Thyroid gland (tissue), 4 donors: ENCODE measurements at regions not wholly inside any gene's neighbourhood (a gene's known extent, or its start where the extent isn't known, plus 50 kb on each side); places are given as distances from the start of the nearest gene placed in this dataset.

ENCODE experiments used
- DNase-seq, 2 donors: peaks; one replicate each; pipeline ENCODE4 v3.0.0-alpha.2; 2019
- H3K27ac ChIP-seq, 3 donors: fragments of 200-600 bp; sonication (generic); 1 replicate in 2 of 3; 2 replicates in 1 of 3; pipeline ENCODE4 v1.5.1; 2016 to 2019; ENCODE audit warnings: mild to moderate bottlenecking in 1 of 3, moderate library complexity in 1 of 3
- H3K27me3 ChIP-seq: fragments of 200-600 bp; sonication (generic); one replicate; pipeline ENCODE4 v1.5.1; 2019
- H3K36me3 ChIP-seq, 2 donors: fragments of 200-600 bp; sonication (generic); one replicate each; pipeline ENCODE4 v1.5.1; 2016 to 2019
- H3K4me1 ChIP-seq, 2 donors: fragments of 200-600 bp; sonication (generic); one replicate each; pipeline ENCODE4 v1.5.1; 2017 to 2019
- H3K4me3 ChIP-seq, 3 donors: fragments of 200-600 bp; sonication (generic); replicated peaks in 1 of 3; 1 replicate in 2 of 3; 2 replicates in 1 of 3; pipeline ENCODE4 v1.5.1; 2016; ENCODE audit warnings: mild to moderate bottlenecking in 1 of 3
- H3K9me3 ChIP-seq: fragments of 200-600 bp; sonication (generic); one replicate; pipeline ENCODE4 v1.5.1; 2017
- POLR2A ChIP-seq, 2 donors: fragments of 450-650 bp; IDR thresholded peaks; one replicate each; pipeline ENCODE4 v1.6.1; 2017; ENCODE audit warnings: antibody characterized with exemption in 2 of 2, mild to moderate bottlenecking in 2 of 2, moderate library complexity in 1 of 2
- WGBS, 2 donors: methylation state at CpG; one replicate each; pipeline ENCODE4 v1.1.5; 2017; 5-methylcytosine and 5-hydroxymethylcytosine counted together
- intact Hi-C: fragments of 100-400 bp; cut with DNase I; formaldehyde crosslinking; loops from one replicate; pipeline ENCODE4 v1.15.1; 2023
- TF ChIP-seq, protein P1 (sequence below), 6 experiments: fragments of 200-600 bp in 3 of 6; fragments of 450-650 bp in 3 of 6; sonication (generic) in 3 of 6; IDR thresholded peaks; one replicate each; pipeline ENCODE4 v1.5.1; 2016 to 2019; ENCODE audit warnings: antibody characterized with exemption in 6 of 6, mild to moderate bottlenecking in 2 of 6, inconsistent platforms in 1 of 6, moderate library complexity in 1 of 6

DNA sequence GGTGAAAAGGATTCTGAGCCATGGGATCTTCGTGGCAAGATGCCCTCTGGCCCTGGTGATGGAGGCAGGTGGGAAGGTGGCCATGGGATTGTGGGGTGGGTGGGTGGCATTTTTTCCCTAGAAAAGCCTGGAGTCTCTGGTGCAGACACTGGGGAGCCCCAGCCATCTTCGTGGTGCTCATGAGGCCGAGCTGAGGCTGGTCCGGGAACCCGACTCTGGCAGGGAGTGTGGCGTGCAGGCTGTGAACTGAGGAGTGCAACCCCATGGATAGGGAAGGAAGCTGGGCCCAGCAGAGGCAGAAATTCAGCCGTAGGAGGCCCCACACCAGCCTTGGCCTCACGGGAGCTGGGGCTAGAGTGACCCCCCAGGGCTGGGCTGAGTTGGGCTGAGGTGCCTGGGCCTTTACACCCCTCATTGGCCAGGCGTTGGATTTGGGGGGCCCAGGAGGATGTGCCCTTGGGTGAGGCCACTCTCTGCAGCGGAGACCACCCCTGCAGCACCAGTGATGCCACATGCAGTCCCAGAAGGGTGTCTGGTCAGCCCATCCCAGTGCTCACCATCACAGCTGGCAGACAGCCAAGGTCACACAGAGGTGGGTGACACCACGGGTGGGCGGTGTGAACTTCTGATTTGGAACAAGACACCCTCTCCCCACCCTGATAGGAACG, 115.6 kb upstream of the HDAC4 start:
- Histone ChIP-seq H3K36me3 (no peaks in the 10 kb centered on the region), H3K27ac (no peak overlapping the region), H3K4me3 (no peak overlapping the region), H3K4me1 (no peaks in the 10 kb centered on the region), H3K27me3 (no peaks in the 10 kb centered on the region), H3K9me3 (no peaks in the 10 kb centered on the region)
- no peak for DNase-seq
- 82 to 83% methylated on average over 12 to 13 of the region's 13 CpGs for WGBS, 2 donors
- TF ChIP-seq, protein P1, sequence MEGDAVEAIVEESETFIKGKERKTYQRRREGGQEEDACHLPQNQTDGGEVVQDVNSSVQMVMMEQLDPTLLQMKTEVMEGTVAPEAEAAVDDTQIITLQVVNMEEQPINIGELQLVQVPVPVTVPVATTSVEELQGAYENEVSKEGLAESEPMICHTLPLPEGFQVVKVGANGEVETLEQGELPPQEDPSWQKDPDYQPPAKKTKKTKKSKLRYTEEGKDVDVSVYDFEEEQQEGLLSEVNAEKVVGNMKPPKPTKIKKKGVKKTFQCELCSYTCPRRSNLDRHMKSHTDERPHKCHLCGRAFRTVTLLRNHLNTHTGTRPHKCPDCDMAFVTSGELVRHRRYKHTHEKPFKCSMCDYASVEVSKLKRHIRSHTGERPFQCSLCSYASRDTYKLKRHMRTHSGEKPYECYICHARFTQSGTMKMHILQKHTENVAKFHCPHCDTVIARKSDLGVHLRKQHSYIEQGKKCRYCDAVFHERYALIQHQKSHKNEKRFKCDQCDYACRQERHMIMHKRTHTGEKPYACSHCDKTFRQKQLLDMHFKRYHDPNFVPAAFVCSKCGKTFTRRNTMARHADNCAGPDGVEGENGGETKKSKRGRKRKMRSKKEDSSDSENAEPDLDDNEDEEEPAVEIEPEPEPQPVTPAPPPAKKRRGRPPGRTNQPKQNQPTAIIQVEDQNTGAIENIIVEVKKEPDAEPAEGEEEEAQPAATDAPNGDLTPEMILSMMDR (IDR thresholded peaks at IDR 0.05) = no peak
- no peak for TF ChIP-seq POLR2A (IDR thresholded peaks at IDR 0.05)
- intact Hi-C loops = no loop called here

DNA sequence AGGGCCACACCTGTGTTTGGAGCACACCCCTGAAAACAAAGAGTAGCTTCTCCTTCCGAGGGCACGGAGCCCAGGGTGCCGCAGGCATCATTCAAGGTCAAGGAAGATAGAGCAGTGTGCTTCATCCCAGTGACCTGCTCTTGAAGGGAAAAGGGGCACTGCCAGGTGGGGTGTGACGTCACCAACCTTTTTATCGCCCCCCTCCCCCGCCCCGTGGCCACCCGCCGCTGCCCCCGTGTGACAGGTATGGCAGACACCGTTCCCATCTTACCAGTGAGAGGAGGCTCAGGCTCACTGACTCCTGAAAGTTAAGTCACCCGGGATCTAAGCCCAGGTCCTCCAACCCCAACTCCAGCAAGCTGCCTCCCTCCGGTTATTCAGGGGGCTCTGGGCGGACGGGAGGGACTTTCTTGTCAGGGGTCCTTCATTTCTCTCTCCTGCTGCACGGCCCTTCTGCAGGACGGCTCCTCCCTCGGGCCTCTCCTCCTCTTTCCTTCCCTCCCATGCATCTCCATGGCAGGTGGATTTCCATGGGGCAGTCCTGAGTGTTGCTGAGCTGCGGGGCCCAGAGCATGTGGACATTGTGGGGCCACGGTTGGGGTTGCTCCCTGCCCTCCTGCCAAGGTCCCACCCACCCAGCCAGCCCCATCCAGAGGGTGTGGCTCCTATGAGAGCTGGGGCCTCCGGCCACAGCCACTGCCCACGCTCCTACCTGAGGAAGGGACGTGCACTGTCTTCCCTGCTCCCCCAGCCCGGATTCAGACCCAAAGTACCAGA, 114.1 kb upstream of the HDAC4 start:
- intact Hi-C loops = no loop called here
- WGBS, 2 donors = 68 to 69% methylated on average over 13 to 24 of the region's 24 CpGs
- Histone ChIP-seq H3K27me3 (no peaks in the 10 kb centered on the region), H3K27ac (no peak overlapping the region), H3K36me3 (no peaks in the 10 kb centered on the region), H3K4me3 (no peak overlapping the region), H3K4me1 (no peaks in the 10 kb centered on the region), H3K9me3 (no peaks in the 10 kb centered on the region)
- TF ChIP-seq, protein P1 (IDR thresholded peaks at IDR 0.05) = no peak
- no peak for TF ChIP-seq POLR2A (IDR thresholded peaks at IDR 0.05)
- no peak for DNase-seq

DNA sequence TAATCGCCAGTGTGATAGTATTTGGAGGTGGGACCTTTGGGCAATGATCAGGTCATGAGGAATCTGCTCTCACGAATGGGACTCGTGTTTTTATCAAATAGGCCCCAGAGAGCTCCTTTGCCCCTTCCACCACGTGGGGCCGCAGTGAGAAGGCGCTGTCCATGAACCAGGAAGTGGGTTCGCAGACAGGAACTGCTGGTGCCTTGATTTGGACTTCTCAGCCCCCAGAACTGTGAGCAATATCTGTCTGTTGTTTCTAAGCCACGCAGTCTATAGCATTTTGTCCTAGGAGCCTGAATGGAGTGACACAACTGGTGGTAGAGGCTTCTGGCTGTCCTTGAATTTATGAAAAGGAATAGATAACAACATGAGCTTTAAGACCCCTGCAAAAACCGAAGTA, 111.2 kb upstream of the HDAC4 start:
- Histone ChIP-seq H3K27ac (no peak overlapping the region), H3K4me1 (no peaks in the 10 kb centered on the region), H3K27me3 (no peaks in the 10 kb centered on the region), H3K4me3 (no peak overlapping the region), H3K36me3 (no peaks in the 10 kb centered on the region), H3K9me3 (no peaks in the 10 kb centered on the region)
- DNase-seq = no peak
- TF ChIP-seq POLR2A (IDR thresholded peaks at IDR 0.05) = no peak
- TF ChIP-seq, protein P1 (IDR thresholded peaks at IDR 0.05) = no peak
- WGBS, 2 donors = 83 to 98% methylated on average over 9 of the region's 9 CpGs
- intact Hi-C loops = no loop called here

DNA sequence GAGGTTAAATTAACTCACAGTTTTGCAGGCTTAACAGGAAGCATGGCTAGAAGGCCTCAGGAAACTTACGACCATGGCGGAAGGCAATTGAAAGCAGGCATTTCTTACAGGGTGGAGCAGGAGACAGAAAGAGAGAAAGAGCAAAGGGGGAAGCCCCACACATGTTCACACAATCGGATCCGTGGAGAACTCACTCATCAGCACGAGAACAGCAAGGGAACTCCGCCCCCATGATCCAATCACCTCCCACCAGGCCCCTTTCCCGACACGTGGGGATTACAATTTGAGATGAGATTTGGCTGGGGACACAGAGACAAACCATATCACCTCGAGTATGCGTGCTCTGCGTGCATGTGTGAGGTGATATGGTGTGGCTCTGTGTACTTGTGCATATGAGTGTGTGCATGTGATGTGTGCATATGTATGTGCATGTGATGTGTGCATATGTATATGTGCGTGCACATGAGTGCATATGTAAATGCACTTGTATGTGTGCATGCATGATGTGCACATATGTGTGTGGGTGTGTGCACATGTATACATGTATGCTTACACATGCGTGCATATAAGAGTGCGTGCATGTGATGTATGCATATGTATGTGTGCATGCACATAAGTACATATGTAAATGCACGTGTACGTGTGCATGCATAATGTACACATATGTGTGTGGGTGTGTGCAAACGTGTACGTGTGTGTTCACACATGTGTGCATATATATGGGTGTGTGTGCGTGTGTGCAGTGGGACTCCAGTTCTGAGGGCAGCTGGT, 108.7 kb upstream of the HDAC4 start:
- no peaks in the 10 kb centered on the region for H3K36me3 ChIP-seq
- intact Hi-C loops = no loop called here
- TF ChIP-seq POLR2A (IDR thresholded peaks at IDR 0.05) = no peak
- TF ChIP-seq, protein P1 (IDR thresholded peaks at IDR 0.05) = no peak
- H3K27ac ChIP-seq = no peak overlapping the region
- WGBS, 2 donors = 78 to 83% methylated on average over 19 of the region's 19 CpGs
- no peak overlapping the region for H3K4me3 ChIP-seq
- DNase-seq = no peak
- H3K27me3 ChIP-seq = no peaks in the 10 kb centered on the region
- no peaks in the 10 kb centered on the region for H3K9me3 ChIP-seq
- no peaks in the 10 kb centered on the region for H3K4me1 ChIP-seq
